K562 (cell line): ENCODE measurements at regions not wholly inside any gene's neighbourhood (a gene's known extent, or its start where the extent isn't known, plus 50 kb on each side); places are given as distances from the start of the nearest gene placed in this dataset.
A peak's percentile ranks its signal among the peaks of the same experiment; 100 is the strongest.

Experiments used
- ATF7 ChIP-seq: fragments of 450-650 bp; IDR thresholded peaks from 2 replicates; pipeline ENCODE4 v1.7.1; 2014; ENCODE audit warnings: mild to moderate bottlenecking, moderate library complexity
- EP400 ChIP-seq: fragments of 450-650 bp; IDR thresholded peaks from 2 replicates; pipeline ENCODE4 v1.6.1; 2017; ENCODE audit warnings: antibody characterized with exemption, mild to moderate bottlenecking, moderate library complexity
- ETS2 ChIP-seq: IDR thresholded peaks from 2 replicates; pipeline ENCODE4 v1.6.1; 2016; ENCODE audit warnings: borderline replicate concordance, missing genetic modification characterization, mild to moderate bottlenecking, moderate library complexity, missing compliant biosample characterization; ENCODE audit not compliant: poor library complexity, severe bottlenecking
- FOXK1 ChIP-seq: sonication (generic); formaldehyde crosslinking; IDR thresholded peaks from 2 replicates; pipeline ENCODE4 v1.8.0; 2022; ENCODE audit warnings: missing genetic modification reagents, mild to moderate bottlenecking, borderline replicate concordance
- HCFC1 ChIP-seq: IDR thresholded peaks from 2 replicates; pipeline ENCODE4 v1.6.1; 2012; ENCODE audit warnings: low read depth, low read length, improper control_type of control experiment
- HOXB6 ChIP-seq: fragments of 250-450 bp; sonication (Bioruptor Pico); IDR thresholded peaks from 2 replicates; pipeline ENCODE4 v1.5.1; 2022; ENCODE audit warnings: mild to moderate bottlenecking, borderline replicate concordance
- MCM2 ChIP-seq: fragments of 450-650 bp; IDR thresholded peaks from 2 replicates; pipeline ENCODE4 v1.6.1; 2017; ENCODE audit warnings: low read depth, mild to moderate bottlenecking
- SMARCC2 ChIP-seq: fragments of 450-650 bp; IDR thresholded peaks from 2 replicates; pipeline ENCODE4 v1.6.1; 2017; ENCODE audit warnings: antibody characterized with exemption, moderate library complexity, mild to moderate bottlenecking, low read depth
- ZNF124 ChIP-seq: sonication (generic); formaldehyde crosslinking; IDR thresholded peaks from 2 replicates; pipeline ENCODE4 v1.8.1; 2022; ENCODE audit warnings: missing genetic modification reagents
- ZNF408 ChIP-seq: fragments of 250-450 bp; sonication (Bioruptor Pico); IDR thresholded peaks from 2 replicates; pipeline ENCODE4 v1.4.0; 2020; ENCODE audit warnings: low read depth, mild to moderate bottlenecking, moderate library complexity
- ZNF57 ChIP-seq: fragments of 450-650 bp; formaldehyde crosslinking; IDR thresholded peaks from 2 replicates; pipeline ENCODE4 v1.4.0; 2020; ENCODE audit warnings: mild to moderate bottlenecking, moderate library complexity
- TF ChIP-seq, protein P1 (sequence below): sonication (generic); formaldehyde crosslinking; IDR thresholded peaks from 2 replicates; pipeline ENCODE4 v1.8.0; 2022; ENCODE audit warnings: mild to moderate bottlenecking, low read depth, missing genetic modification reagents
- TF ChIP-seq, protein P2 (sequence below): sonication (generic); formaldehyde crosslinking; IDR thresholded peaks from 2 replicates; pipeline ENCODE4 v1.9.0; 2022; ENCODE audit warnings: mild to moderate bottlenecking, missing genetic modification reagents
- TF ChIP-seq, protein P3 (sequence below): IDR thresholded peaks from 2 replicates; pipeline ENCODE4 v1.6.1; 2011; ENCODE audit not compliant: insufficient read length; ENCODE audit errors: extremely low read depth
- TF ChIP-seq, protein P4 (sequence below): fragments of 200-400 bp; formaldehyde crosslinking; IDR thresholded peaks from 2 replicates; pipeline ENCODE4 v1.6.1; 2017; ENCODE audit warnings: mild to moderate bottlenecking, low read depth, low read length, moderate library complexity
- TF ChIP-seq, protein P5 (sequence below): fragments of 450-650 bp; formaldehyde crosslinking; IDR thresholded peaks from 2 replicates; pipeline ENCODE4 v1.4.0; 2022; ENCODE audit warnings: missing genetic modification characterization
- TF ChIP-seq, protein P6 (sequence below): fragments of 250-450 bp; sonication (Bioruptor Pico); IDR thresholded peaks from 2 replicates; pipeline ENCODE4 v1.4.0; 2020; ENCODE audit warnings: mild to moderate bottlenecking, moderate library complexity

DNA sequence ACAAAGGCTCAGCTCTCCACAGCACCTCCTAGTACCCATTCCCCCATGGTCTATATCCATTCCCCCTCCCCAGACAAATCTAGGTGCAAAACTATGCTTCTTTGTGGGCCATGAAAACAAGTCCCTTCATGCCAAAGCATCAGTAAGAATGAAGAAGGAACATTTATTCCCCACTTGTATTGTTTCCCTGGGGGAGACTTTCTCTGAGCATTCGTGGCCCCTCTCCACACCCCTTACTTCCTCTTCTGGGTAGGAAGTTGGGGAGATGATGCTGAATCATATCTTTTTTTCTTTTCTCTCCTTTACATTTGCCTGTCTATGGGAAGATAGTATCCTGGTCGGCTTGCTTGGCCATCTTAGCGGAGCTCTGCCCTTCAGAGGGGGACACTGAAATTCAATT is 246.8 kb downstream of the NSG2 start (continued):
- TF ChIP-seq, protein P1, sequence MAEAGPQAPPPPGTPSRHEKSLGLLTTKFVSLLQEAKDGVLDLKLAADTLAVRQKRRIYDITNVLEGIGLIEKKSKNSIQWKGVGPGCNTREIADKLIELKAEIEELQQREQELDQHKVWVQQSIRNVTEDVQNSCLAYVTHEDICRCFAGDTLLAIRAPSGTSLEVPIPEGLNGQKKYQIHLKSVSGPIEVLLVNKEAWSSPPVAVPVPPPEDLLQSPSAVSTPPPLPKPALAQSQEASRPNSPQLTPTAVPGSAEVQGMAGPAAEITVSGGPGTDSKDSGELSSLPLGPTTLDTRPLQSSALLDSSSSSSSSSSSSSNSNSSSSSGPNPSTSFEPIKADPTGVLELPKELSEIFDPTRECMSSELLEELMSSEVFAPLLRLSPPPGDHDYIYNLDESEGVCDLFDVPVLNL = no peak
- TF ChIP-seq, protein P2, sequence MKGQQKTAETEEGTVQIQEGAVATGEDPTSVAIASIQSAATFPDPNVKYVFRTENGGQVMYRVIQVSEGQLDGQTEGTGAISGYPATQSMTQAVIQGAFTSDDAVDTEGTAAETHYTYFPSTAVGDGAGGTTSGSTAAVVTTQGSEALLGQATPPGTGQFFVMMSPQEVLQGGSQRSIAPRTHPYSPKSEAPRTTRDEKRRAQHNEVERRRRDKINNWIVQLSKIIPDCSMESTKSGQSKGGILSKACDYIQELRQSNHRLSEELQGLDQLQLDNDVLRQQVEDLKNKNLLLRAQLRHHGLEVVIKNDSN = no peak
- no peak for TF ChIP-seq FOXK1 (CRISPR knock-in tag)
- TF ChIP-seq, protein P3, sequence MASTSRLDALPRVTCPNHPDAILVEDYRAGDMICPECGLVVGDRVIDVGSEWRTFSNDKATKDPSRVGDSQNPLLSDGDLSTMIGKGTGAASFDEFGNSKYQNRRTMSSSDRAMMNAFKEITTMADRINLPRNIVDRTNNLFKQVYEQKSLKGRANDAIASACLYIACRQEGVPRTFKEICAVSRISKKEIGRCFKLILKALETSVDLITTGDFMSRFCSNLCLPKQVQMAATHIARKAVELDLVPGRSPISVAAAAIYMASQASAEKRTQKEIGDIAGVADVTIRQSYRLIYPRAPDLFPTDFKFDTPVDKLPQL = no peak
- no peak for TF ChIP-seq HOXB6 (CRISPR knock-in tag)
- no peak for TF ChIP-seq ATF7
- no peak for TF ChIP-seq MCM2
- TF ChIP-seq ZNF57 = no peak
- no peak for TF ChIP-seq ETS2 (tag)
- TF ChIP-seq, protein P4, sequence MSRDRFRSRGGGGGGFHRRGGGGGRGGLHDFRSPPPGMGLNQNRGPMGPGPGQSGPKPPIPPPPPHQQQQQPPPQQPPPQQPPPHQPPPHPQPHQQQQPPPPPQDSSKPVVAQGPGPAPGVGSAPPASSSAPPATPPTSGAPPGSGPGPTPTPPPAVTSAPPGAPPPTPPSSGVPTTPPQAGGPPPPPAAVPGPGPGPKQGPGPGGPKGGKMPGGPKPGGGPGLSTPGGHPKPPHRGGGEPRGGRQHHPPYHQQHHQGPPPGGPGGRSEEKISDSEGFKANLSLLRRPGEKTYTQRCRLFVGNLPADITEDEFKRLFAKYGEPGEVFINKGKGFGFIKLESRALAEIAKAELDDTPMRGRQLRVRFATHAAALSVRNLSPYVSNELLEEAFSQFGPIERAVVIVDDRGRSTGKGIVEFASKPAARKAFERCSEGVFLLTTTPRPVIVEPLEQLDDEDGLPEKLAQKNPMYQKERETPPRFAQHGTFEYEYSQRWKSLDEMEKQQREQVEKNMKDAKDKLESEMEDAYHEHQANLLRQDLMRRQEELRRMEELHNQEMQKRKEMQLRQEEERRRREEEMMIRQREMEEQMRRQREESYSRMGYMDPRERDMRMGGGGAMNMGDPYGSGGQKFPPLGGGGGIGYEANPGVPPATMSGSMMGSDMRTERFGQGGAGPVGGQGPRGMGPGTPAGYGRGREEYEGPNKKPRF = no peak
- TF ChIP-seq, protein P5, sequence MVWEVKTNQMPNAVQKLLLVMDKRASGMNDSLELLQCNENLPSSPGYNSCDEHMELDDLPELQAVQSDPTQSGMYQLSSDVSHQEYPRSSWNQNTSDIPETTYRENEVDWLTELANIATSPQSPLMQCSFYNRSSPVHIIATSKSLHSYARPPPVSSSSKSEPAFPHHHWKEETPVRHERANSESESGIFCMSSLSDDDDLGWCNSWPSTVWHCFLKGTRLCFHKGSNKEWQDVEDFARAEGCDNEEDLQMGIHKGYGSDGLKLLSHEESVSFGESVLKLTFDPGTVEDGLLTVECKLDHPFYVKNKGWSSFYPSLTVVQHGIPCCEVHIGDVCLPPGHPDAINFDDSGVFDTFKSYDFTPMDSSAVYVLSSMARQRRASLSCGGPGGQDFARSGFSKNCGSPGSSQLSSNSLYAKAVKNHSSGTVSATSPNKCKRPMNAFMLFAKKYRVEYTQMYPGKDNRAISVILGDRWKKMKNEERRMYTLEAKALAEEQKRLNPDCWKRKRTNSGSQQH (CRISPR knock-in tag) = no peak
- TF ChIP-seq HCFC1 = 0 out of 2 replicates have a peak, but pooled peaks have one; percentile 10
- no peak for TF ChIP-seq ZNF124 (CRISPR knock-in tag)
- TF ChIP-seq ZNF408 = no peak
- no peak for TF ChIP-seq SMARCC2
- TF ChIP-seq, protein P6, sequence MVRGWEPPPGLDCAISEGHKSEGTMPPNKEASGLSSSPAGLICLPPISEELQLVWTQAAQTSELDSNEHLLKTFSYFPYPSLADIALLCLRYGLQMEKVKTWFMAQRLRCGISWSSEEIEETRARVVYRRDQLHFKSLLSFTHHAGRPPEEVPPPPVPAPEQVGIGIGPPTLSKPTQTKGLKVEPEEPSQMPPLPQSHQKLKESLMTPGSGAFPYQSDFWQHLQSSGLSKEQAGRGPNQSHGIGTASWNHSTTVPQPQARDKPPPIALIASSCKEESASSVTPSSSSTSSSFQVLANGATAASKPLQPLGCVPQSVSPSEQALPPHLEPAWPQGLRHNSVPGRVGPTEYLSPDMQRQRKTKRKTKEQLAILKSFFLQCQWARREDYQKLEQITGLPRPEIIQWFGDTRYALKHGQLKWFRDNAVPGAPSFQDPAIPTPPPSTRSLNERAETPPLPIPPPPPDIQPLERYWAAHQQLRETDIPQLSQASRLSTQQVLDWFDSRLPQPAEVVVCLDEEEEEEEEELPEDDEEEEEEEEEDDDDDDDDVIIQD = no peak
- no peak for TF ChIP-seq EP400
